Endothelial cell of umbilical vein (primary cell): ENCODE measurements at regions not wholly inside any gene's neighbourhood (a gene's known extent, or its start where the extent isn't known, plus 50 kb on each side); places are given as distances from the start of the nearest gene placed in this dataset.

Experiments
- FOS ChIP-seq: IDR thresholded peaks from 2 replicates; pipeline ENCODE4 v1.6.1; 2011; ENCODE audit warnings: mild to moderate bottlenecking, low read length, moderate library complexity, borderline replicate concordance; ENCODE audit not compliant: insufficient read depth
- POLR2A ChIP-seq: IDR thresholded peaks from 2 replicates; pipeline ENCODE4 v1.6.1; 2012; ENCODE audit warnings: low read depth, mild to moderate bottlenecking, control low read depth, low read length

DNA sequence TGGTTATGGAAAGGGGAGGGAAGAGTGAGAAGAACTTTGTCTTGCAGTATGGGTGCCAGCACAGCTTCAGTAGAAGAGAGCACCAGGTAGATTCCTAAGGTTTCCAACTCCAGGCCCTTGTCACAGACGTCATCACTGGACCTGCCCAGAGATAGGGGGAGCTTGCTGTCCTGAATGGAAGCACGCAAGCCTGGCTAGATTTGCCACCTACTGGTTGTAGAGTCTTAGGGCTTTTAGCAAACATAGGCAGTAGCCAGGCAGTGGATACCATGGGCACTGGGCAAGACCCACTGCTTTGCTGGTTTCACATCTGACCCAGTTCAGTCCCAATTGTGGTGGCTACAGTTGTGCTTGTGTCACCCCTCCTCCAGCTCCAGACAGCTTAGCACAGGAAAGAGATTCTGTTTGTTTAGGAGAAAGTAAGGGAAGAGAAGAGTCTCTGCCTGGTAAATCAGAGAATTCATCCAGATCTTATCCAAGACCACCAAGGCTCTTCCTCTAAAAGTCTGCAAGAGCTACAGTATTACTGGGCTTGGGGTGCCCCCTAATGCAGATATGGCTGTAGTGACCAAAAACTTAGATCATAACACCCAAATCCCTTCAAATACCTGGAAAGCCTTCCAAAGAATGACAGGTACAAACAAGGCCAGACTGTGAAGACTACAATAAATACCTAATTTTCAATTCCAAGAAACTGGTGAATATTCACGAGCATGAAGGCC lies 158.9 kb downstream of the HINT1 start:
- TF ChIP-seq POLR2A (no peak), FOS (no peak)
